Right lobe of liver (tissue), 4 donors: ENCODE measurements at regions not wholly inside any gene's neighbourhood (a gene's known extent, or its start where the extent isn't known, plus 50 kb on each side); places are given as distances from the start of the nearest gene placed in this dataset.

Source experiments
- POLR2A ChIP-seq: fragments of 450-650 bp; IDR thresholded peaks from one replicate; pipeline ENCODE4 v1.6.1; 2017; ENCODE audit warnings: antibody characterized with exemption, mild to moderate bottlenecking
- TF ChIP-seq, protein P1 (sequence below), 4 donors: fragments of 200-600 bp in 3 of 4; fragments of 450-650 bp in 1 of 4; IDR thresholded peaks; one replicate each; pipeline versions ENCODE4 v1.5.1 to v1.8.0; 2016 to 2022; ENCODE audit warnings: antibody characterized with exemption in 4 of 4, mild to moderate bottlenecking in 2 of 4
- donor health status: DM: no; HTN: no; CAD: no.
- donor health status: DM: no; HTN: no; CAD: no.
- donor health status: DM: no; HTN: yes; CAD: no.

DNA sequence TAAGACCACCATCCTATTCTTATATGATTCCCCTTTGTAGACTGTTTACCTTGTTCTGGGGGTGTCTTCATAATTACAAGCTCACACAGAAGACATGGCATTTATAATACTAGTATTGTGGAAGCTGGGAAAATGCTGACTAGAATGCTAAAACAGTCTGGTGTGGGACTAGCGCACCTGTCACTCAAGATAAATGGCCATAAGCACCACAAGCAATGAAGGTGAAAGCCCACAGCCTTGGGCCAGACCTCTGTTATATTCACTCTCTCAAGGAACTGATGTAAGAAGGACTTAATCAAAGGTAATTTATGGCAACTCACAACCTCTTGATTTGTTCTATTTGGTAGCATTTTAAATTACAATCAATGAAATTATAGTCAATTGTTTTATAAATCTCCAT is 721.5 kb downstream of the SEMA5A start:
- no peak for TF ChIP-seq POLR2A
- TF ChIP-seq, protein P1, sequence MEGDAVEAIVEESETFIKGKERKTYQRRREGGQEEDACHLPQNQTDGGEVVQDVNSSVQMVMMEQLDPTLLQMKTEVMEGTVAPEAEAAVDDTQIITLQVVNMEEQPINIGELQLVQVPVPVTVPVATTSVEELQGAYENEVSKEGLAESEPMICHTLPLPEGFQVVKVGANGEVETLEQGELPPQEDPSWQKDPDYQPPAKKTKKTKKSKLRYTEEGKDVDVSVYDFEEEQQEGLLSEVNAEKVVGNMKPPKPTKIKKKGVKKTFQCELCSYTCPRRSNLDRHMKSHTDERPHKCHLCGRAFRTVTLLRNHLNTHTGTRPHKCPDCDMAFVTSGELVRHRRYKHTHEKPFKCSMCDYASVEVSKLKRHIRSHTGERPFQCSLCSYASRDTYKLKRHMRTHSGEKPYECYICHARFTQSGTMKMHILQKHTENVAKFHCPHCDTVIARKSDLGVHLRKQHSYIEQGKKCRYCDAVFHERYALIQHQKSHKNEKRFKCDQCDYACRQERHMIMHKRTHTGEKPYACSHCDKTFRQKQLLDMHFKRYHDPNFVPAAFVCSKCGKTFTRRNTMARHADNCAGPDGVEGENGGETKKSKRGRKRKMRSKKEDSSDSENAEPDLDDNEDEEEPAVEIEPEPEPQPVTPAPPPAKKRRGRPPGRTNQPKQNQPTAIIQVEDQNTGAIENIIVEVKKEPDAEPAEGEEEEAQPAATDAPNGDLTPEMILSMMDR (IDR thresholded peaks at IDR 0.05), result no peak
